Thyroid gland (tissue), 4 donors: ENCODE measurements at regions not wholly inside any gene's neighbourhood (a gene's known extent, or its start where the extent isn't known, plus 50 kb on each side); places are given as distances from the start of the nearest gene placed in this dataset.

Experiments
- DNase-seq, 2 donors: peaks; one replicate each; pipeline ENCODE4 v3.0.0-alpha.2; 2019
- H3K27ac ChIP-seq, 3 donors: fragments of 200-600 bp; sonication (generic); 1 replicate in 2 of 3; 2 replicates in 1 of 3; pipeline ENCODE4 v1.5.1; 2016 to 2019; ENCODE audit warnings: mild to moderate bottlenecking in 1 of 3, moderate library complexity in 1 of 3
- H3K27me3 ChIP-seq: fragments of 200-600 bp; sonication (generic); one replicate; pipeline ENCODE4 v1.5.1; 2019
- H3K36me3 ChIP-seq, 2 donors: fragments of 200-600 bp; sonication (generic); one replicate each; pipeline ENCODE4 v1.5.1; 2016 to 2019
- H3K4me1 ChIP-seq, 2 donors: fragments of 200-600 bp; sonication (generic); one replicate each; pipeline ENCODE4 v1.5.1; 2017 to 2019
- H3K4me3 ChIP-seq, 3 donors: fragments of 200-600 bp; sonication (generic); replicated peaks in 1 of 3; 1 replicate in 2 of 3; 2 replicates in 1 of 3; pipeline ENCODE4 v1.5.1; 2016; ENCODE audit warnings: mild to moderate bottlenecking in 1 of 3
- H3K9me3 ChIP-seq: fragments of 200-600 bp; sonication (generic); one replicate; pipeline ENCODE4 v1.5.1; 2017
- POLR2A ChIP-seq, 2 donors: fragments of 450-650 bp; IDR thresholded peaks; one replicate each; pipeline ENCODE4 v1.6.1; 2017; ENCODE audit warnings: antibody characterized with exemption in 2 of 2, mild to moderate bottlenecking in 2 of 2, moderate library complexity in 1 of 2
- WGBS, 2 donors: methylation state at CpG; one replicate each; pipeline ENCODE4 v1.1.5; 2017; 5-methylcytosine and 5-hydroxymethylcytosine counted together
- intact Hi-C: fragments of 100-400 bp; cut with DNase I; formaldehyde crosslinking; loops from one replicate; pipeline ENCODE4 v1.15.1; 2023
- TF ChIP-seq, protein P1 (sequence below), 6 experiments: fragments of 200-600 bp in 3 of 6; fragments of 450-650 bp in 3 of 6; sonication (generic) in 3 of 6; IDR thresholded peaks; one replicate each; pipeline ENCODE4 v1.5.1; 2016 to 2019; ENCODE audit warnings: antibody characterized with exemption in 6 of 6, mild to moderate bottlenecking in 2 of 6, inconsistent platforms in 1 of 6, moderate library complexity in 1 of 6

DNA sequence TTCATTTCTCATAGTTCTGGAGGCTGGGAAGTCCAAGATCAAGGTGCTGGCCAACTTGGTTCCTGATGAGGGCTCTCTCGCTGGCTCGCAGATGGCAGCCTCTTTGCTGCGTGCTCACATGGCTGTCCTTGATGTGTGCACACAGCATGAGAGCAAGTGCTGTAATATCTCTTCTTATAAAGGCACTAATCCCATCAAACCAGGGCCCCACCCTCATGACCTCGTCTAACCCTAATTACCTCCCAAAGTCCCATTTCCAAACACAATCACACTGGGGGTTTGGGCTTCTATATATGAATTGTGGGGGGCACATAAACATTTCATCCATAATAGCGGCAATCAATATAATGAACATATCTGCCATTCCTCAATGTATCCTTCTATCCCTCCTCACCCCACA is 1062.1 kb downstream of the BRD1 start:
- intact Hi-C loops, result no loop called here
- DNase-seq, result no peak
- H3K27ac ChIP-seq, result no peak overlapping the region
- H3K36me3 ChIP-seq, result no peaks in the 10 kb centered on the region
- H3K4me1 ChIP-seq, result no peaks in the 10 kb centered on the region
- no peak overlapping the region for H3K4me3 ChIP-seq
- WGBS, 2 donors, result 89 to 90% methylated on average over 5 of the region's 5 CpGs
- no peaks in the 10 kb centered on the region for H3K9me3 ChIP-seq
- TF ChIP-seq, protein P1, sequence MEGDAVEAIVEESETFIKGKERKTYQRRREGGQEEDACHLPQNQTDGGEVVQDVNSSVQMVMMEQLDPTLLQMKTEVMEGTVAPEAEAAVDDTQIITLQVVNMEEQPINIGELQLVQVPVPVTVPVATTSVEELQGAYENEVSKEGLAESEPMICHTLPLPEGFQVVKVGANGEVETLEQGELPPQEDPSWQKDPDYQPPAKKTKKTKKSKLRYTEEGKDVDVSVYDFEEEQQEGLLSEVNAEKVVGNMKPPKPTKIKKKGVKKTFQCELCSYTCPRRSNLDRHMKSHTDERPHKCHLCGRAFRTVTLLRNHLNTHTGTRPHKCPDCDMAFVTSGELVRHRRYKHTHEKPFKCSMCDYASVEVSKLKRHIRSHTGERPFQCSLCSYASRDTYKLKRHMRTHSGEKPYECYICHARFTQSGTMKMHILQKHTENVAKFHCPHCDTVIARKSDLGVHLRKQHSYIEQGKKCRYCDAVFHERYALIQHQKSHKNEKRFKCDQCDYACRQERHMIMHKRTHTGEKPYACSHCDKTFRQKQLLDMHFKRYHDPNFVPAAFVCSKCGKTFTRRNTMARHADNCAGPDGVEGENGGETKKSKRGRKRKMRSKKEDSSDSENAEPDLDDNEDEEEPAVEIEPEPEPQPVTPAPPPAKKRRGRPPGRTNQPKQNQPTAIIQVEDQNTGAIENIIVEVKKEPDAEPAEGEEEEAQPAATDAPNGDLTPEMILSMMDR (IDR thresholded peaks at IDR 0.05), result no peak
- TF ChIP-seq POLR2A (IDR thresholded peaks at IDR 0.05), result no peak
- no peaks in the 10 kb centered on the region for H3K27me3 ChIP-seq

DNA sequence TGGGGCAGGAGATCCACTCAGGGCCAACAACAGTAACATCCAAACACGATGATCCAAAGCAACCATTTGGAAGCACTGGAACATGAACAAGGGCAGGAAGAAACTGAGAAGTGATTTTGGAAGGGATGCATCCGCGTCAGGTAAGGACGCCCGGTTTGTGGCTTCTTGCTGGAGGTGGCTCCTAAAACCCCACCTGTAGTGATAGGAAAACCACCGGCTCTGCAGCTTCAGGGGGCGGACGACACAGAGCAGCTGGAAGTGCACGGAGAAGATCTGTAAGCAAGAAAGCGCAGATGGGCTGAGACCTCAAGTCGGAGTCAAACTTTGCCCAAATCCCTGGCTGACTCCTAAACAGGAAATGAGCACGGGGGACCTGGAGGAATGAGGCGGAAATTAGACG is 1066.1 kb downstream of the BRD1 start:
- no peaks in the 10 kb centered on the region for H3K27me3 ChIP-seq
- no peak overlapping the region for H3K27ac ChIP-seq
- intact Hi-C loops, result no loop called here
- H3K4me3 ChIP-seq, result no peak overlapping the region
- H3K4me1 ChIP-seq, result no peaks in the 10 kb centered on the region
- DNase-seq, result no peak
- 82 to 86% methylated on average over 14 of the region's 14 CpGs for WGBS, 2 donors
- no peaks in the 10 kb centered on the region for H3K9me3 ChIP-seq
- no peak for TF ChIP-seq POLR2A (IDR thresholded peaks at IDR 0.05)
- TF ChIP-seq, protein P1 (IDR thresholded peaks at IDR 0.05), result no peak
- no peaks in the 10 kb centered on the region for H3K36me3 ChIP-seq

DNA sequence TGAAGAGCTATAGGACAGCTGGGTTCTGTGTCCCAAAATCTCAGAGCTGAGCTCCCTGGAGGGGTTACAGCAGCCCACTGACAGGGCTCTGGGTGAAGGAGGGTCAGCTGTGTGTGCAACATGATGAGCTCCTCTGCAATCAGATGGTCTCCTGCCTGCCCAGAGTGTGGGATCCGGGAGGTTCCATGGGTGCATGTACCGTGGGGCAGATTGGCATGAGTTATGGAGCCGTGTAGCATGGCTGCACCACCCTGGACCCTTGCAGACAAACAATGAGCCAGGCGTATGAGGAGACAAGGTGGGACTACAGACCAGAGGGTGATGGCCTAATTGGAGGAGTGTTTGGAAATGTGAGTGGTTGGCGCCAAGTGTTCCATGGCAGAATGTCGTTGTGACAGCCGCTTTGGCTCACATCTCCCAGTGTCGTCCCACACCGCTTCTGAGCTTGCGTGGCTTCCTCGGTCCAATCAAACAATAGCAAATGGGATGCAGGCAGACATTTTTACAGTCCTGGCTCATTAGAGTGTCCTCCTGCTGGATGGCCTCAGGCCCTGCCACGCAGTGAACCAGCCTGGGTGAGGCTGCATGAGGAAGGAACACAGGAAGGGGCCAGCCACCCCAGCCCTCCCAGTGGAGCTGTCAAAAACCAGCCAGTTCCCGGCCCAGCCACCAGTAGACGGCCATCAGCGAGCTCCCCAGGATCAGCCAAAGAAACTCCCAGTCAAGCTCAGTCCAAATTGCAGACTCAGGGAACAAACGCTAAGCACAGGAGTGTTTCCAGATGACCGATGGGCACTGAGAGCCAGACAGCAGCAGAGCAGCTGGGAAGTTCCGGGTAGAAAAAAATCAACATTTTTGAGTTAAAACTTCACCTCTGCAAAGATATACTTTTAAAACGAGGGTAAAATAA is 1066.9 kb downstream of the BRD1 start:
- Histone ChIP-seq H3K9me3 (no peaks in the 10 kb centered on the region), H3K27me3 (no peaks in the 10 kb centered on the region), H3K4me1 (no peaks in the 10 kb centered on the region), H3K27ac (no peak overlapping the region), H3K36me3 (no peaks in the 10 kb centered on the region), H3K4me3 (no peak overlapping the region)
- intact Hi-C loops, result no loop called here
- DNase-seq, result no peak
- TF ChIP-seq, protein P1 (IDR thresholded peaks at IDR 0.05), result no peak
- TF ChIP-seq POLR2A (IDR thresholded peaks at IDR 0.05), result no peak
- 74 to 75% methylated on average over 19 of the region's 19 CpGs for WGBS, 2 donors

- no peaks in the 10 kb centered on the region for H3K9me3 ChIP-seq
- WGBS, 2 donors, result 88 to 91% methylated on average over 22 of the region's 22 CpGs
- no peaks in the 10 kb centered on the region for H3K4me1 ChIP-seq
- H3K4me3 ChIP-seq, result no peak overlapping the region
- DNase-seq, result no peak
- TF ChIP-seq POLR2A (IDR thresholded peaks at IDR 0.05), result no peak
- TF ChIP-seq, protein P1 (IDR thresholded peaks at IDR 0.05), result no peak
- intact Hi-C loops, result no loop called here
- no peak overlapping the region for H3K27ac ChIP-seq
- H3K27me3 ChIP-seq, result no peaks in the 10 kb centered on the region
- no peaks in the 10 kb centered on the region for H3K36me3 ChIP-seq
Observed at GRCh38 chr22:48758881-48759875, 1068.5 kb downstream of the BRD1 start.
